ENCODE measurements at regions not wholly inside any gene's neighbourhood (a gene's known extent, or its start where the extent isn't known, plus 50 kb on each side); places are given as distances from the start of the nearest gene placed in this dataset.

DNA sequence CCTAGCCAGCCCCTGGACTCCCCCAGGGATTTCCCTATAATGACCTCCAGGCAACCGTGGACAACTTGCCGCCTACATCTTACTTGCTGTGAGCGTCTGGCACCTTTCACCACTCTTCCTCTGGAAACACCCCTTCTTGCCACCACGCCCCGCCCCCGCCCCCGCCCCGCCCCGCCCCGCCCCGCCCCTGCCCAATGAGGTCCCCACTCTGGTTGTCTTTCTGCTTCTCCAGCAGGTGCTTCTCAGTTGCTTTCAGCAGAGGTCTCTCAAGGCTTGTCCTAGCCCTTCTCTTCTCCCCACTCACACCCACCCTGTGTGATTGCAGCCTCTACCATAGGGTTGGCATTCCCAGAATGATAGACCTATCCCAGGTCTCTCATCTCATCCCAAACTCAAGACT is 214.5 kb downstream of the EN1 start:
- no peaks in the 10 kb centered on the region for H3K4me1 ChIP-seq (ENCODE audit: control insufficient read depth in 1 of 2, insufficient read depth in 2 of 2, low read length in 2 of 2)
- H3K4me3 ChIP-seq (ENCODE audit: low read depth in 1 of 2, low read length in 2 of 2), result no peak overlapping the region
- no peaks in the 10 kb centered on the region for H3K36me3 ChIP-seq (ENCODE audit: control insufficient read depth in 1 of 2, insufficient read depth in 2 of 2, low read length in 2 of 2)
- H3K9me3 ChIP-seq (ENCODE audit: control insufficient read depth in 1 of 2, low read length in 2 of 2), result no peaks in the 10 kb centered on the region
- H3K27me3 ChIP-seq (ENCODE audit: control insufficient read depth in 1 of 2, insufficient read depth in 2 of 2, low read length in 2 of 2), result no peaks in the 10 kb centered on the region
- no peak overlapping the region for H3K27ac ChIP-seq (ENCODE audit: low read depth, low read length)
- no peak overlapping the region for H3K9ac ChIP-seq (ENCODE audit: low read depth in 1 of 2, low read length in 2 of 2)

- Histone ChIP-seq H3K36me3 (ENCODE audit: control insufficient read depth in 1 of 2, insufficient read depth in 2 of 2, low read length in 2 of 2) (no peaks in the 10 kb centered on the region), H3K27me3 (ENCODE audit: control insufficient read depth in 1 of 2, insufficient read depth in 2 of 2, low read length in 2 of 2) (no peaks in the 10 kb centered on the region), H3K9ac (ENCODE audit: low read depth in 1 of 2, low read length in 2 of 2) (no peak overlapping the region), H3K9me3 (ENCODE audit: control insufficient read depth in 1 of 2, low read length in 2 of 2) (no peaks in the 10 kb centered on the region), H3K4me1 (ENCODE audit: control insufficient read depth in 1 of 2, insufficient read depth in 2 of 2, low read length in 2 of 2) (no peaks in the 10 kb centered on the region), H3K4me3 (ENCODE audit: low read depth in 1 of 2, low read length in 2 of 2) (no peak overlapping the region), H3K27ac (ENCODE audit: low read depth, low read length) (no peak overlapping the region)
Measured at GRCh38 chr2:118627156-118627555, 220.3 kb downstream of the EN1 start.

DNA sequence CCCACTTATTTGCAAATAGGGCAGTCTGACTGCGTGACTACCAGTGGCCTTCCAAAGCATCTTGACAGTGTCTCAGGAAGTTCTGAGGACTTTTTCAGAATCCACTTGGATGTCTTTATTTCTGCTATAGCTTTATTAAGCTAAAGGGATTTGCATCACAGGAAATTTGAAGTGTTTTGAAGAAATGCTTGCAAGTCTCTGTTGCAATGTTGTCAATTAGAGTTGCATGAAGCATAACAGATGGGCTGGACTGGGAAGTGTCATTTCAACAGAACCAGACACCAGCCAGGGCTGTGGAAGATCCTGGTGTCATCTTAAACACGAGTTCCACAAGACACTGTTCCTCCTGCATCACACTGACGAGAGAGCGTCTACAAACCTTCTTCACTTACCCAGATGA is 224.5 kb downstream of the EN1 start:
- Histone ChIP-seq H3K9me3 (ENCODE audit: control insufficient read depth in 1 of 2, low read length in 2 of 2) (no peaks in the 10 kb centered on the region), H3K36me3 (ENCODE audit: control insufficient read depth in 1 of 2, insufficient read depth in 2 of 2, low read length in 2 of 2) (no peaks in the 10 kb centered on the region), H3K9ac (ENCODE audit: low read depth in 1 of 2, low read length in 2 of 2) (no peak overlapping the region), H3K4me3 (ENCODE audit: low read depth in 1 of 2, low read length in 2 of 2) (no peak overlapping the region), H3K27ac (ENCODE audit: low read depth, low read length) (no peak overlapping the region), H3K27me3 (ENCODE audit: control insufficient read depth in 1 of 2, insufficient read depth in 2 of 2, low read length in 2 of 2) (no peaks in the 10 kb centered on the region), H3K4me1 (ENCODE audit: control insufficient read depth in 1 of 2, insufficient read depth in 2 of 2, low read length in 2 of 2) (no peaks in the 10 kb centered on the region)

DNA sequence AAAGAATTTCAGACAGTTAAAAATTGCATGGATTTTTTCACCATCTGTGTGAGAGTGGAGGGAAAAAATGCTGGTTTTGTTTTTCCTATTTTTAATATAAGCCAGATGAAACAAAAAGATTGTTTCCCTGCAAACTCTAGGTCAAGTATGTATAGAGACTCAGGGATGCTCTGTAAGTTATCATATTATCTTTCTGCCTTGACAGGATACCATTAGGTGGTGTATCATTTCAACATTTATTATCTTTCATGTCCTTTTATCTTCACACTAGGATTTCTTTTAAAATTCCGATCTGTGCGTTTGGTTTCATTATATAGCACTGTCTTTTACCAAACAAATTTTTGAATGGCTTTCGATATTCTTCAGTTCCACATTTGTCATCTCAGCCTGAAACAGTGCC is 225.3 kb downstream of the EN1 start:
- Histone ChIP-seq H3K27ac (ENCODE audit: low read depth, low read length) (no peak overlapping the region), H3K9ac (ENCODE audit: low read depth in 1 of 2, low read length in 2 of 2) (no peak overlapping the region), H3K9me3 (ENCODE audit: control insufficient read depth in 1 of 2, low read length in 2 of 2) (no peaks in the 10 kb centered on the region), H3K4me3 (ENCODE audit: low read depth in 1 of 2, low read length in 2 of 2) (no peak overlapping the region), H3K36me3 (ENCODE audit: control insufficient read depth in 1 of 2, insufficient read depth in 2 of 2, low read length in 2 of 2) (no peaks in the 10 kb centered on the region), H3K27me3 (ENCODE audit: control insufficient read depth in 1 of 2, insufficient read depth in 2 of 2, low read length in 2 of 2) (no peaks in the 10 kb centered on the region), H3K4me1 (ENCODE audit: control insufficient read depth in 1 of 2, insufficient read depth in 2 of 2, low read length in 2 of 2) (no peaks in the 10 kb centered on the region)

GRCh38 chr2:118618279-118618678 is 229.2 kb downstream of the EN1 start:
- H3K4me1 ChIP-seq (ENCODE audit: control insufficient read depth in 1 of 2, insufficient read depth in 2 of 2, low read length in 2 of 2), result peaks cover 4 to 9% of the 10 kb centered on the region in 2 donors

GRCh38 chr2:118616432-118616831 is 231.0 kb downstream of the EN1 start:
- H3K4me3 ChIP-seq (ENCODE audit: low read depth in 1 of 2, low read length in 2 of 2), result no peak overlapping the region
- no peak overlapping the region for H3K27ac ChIP-seq (ENCODE audit: low read depth, low read length)
- no peaks in the 10 kb centered on the region for H3K9me3 ChIP-seq (ENCODE audit: control insufficient read depth in 1 of 2, low read length in 2 of 2)
- H3K27me3 ChIP-seq (ENCODE audit: control insufficient read depth in 1 of 2, insufficient read depth in 2 of 2, low read length in 2 of 2), result no peaks in the 10 kb centered on the region
- H3K9ac ChIP-seq (ENCODE audit: low read depth in 1 of 2, low read length in 2 of 2), result no peak overlapping the region
- no peaks in the 10 kb centered on the region for H3K36me3 ChIP-seq (ENCODE audit: control insufficient read depth in 1 of 2, insufficient read depth in 2 of 2, low read length in 2 of 2)
- H3K4me1 ChIP-seq (ENCODE audit: control insufficient read depth in 1 of 2, insufficient read depth in 2 of 2, low read length in 2 of 2), result peaks cover 4 to 15% of the 10 kb centered on the region in 2 donors

More at GRCh38 chr2:118618279-118618678, 229.2 kb downstream of the EN1 start:
- Histone ChIP-seq H3K27me3 (ENCODE audit: control insufficient read depth in 1 of 2, insufficient read depth in 2 of 2, low read length in 2 of 2) (no peaks in the 10 kb centered on the region), H3K9ac (ENCODE audit: low read depth in 1 of 2, low read length in 2 of 2) (no peak overlapping the region), H3K9me3 (ENCODE audit: control insufficient read depth in 1 of 2, low read length in 2 of 2) (no peaks in the 10 kb centered on the region), H3K36me3 (ENCODE audit: control insufficient read depth in 1 of 2, insufficient read depth in 2 of 2, low read length in 2 of 2) (no peaks in the 10 kb centered on the region), H3K4me3 (ENCODE audit: low read depth in 1 of 2, low read length in 2 of 2) (no peak overlapping the region), H3K27ac (ENCODE audit: low read depth, low read length) (no peak overlapping the region)

DNA sequence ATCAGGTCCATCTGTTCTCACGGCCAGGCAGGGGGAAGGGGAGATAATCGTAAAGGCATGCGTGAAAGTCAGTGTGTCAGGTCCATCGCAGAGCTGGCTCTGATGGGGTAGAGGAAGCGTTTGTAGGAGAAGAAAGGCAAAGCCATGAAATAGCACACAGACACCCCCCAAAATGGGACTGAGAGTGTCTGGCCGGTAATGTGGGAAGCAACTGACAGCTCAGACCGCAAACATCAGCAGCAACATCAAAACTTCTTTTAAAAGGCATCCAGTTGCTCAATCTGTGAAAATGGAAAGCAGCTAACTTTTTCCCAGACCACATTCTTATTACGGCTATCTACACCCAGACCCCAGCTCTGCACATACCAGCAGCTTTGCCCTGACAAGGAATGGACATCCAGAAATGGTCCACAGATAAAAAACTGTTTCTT is 232.6 kb downstream of the EN1 start:
- Histone ChIP-seq H3K4me1 (ENCODE audit: control insufficient read depth in 1 of 2, insufficient read depth in 2 of 2, low read length in 2 of 2) (peaks cover 4 to 15% of the 10 kb centered on the region in 2 donors), H3K9ac (ENCODE audit: low read depth in 1 of 2, low read length in 2 of 2) (no peak overlapping the region), H3K27me3 (ENCODE audit: control insufficient read depth in 1 of 2, insufficient read depth in 2 of 2, low read length in 2 of 2) (no peaks in the 10 kb centered on the region), H3K9me3 (ENCODE audit: control insufficient read depth in 1 of 2, low read length in 2 of 2) (no peaks in the 10 kb centered on the region), H3K27ac (ENCODE audit: low read depth, low read length) (no peak overlapping the region), H3K4me3 (ENCODE audit: low read depth in 1 of 2, low read length in 2 of 2) (no peak overlapping the region), H3K36me3 (ENCODE audit: control insufficient read depth in 1 of 2, insufficient read depth in 2 of 2, low read length in 2 of 2) (no peaks in the 10 kb centered on the region)

- H3K4me3 ChIP-seq (ENCODE audit: low read depth in 1 of 2, low read length in 2 of 2), result no peak overlapping the region
- no peaks in the 10 kb centered on the region for H3K27me3 ChIP-seq (ENCODE audit: control insufficient read depth in 1 of 2, insufficient read depth in 2 of 2, low read length in 2 of 2)
- H3K27ac ChIP-seq (ENCODE audit: low read depth, low read length), result no peak overlapping the region
- no peaks in the 10 kb centered on the region for H3K9me3 ChIP-seq (ENCODE audit: control insufficient read depth in 1 of 2, low read length in 2 of 2)
- H3K36me3 ChIP-seq (ENCODE audit: control insufficient read depth in 1 of 2, insufficient read depth in 2 of 2, low read length in 2 of 2), result no peaks in the 10 kb centered on the region
- no peak overlapping the region for H3K9ac ChIP-seq (ENCODE audit: low read depth in 1 of 2, low read length in 2 of 2)
- peaks cover 4 to 15% of the 10 kb centered on the region in 2 donors for H3K4me1 ChIP-seq (ENCODE audit: control insufficient read depth in 1 of 2, insufficient read depth in 2 of 2, low read length in 2 of 2)
Measured at GRCh38 chr2:118613737-118614136, 233.7 kb downstream of the EN1 start.

GRCh38 chr2:118611691-118612090 is 235.8 kb downstream of the EN1 start:
- H3K9ac ChIP-seq (ENCODE audit: low read depth in 1 of 2, low read length in 2 of 2), result no peak overlapping the region
- H3K9me3 ChIP-seq (ENCODE audit: control insufficient read depth in 1 of 2, low read length in 2 of 2), result no peaks in the 10 kb centered on the region
- no peaks in the 10 kb centered on the region for H3K36me3 ChIP-seq (ENCODE audit: control insufficient read depth in 1 of 2, insufficient read depth in 2 of 2, low read length in 2 of 2)
- no peak overlapping the region for H3K27ac ChIP-seq (ENCODE audit: low read depth, low read length)
- H3K4me3 ChIP-seq (ENCODE audit: low read depth in 1 of 2, low read length in 2 of 2), result no peak overlapping the region
- H3K27me3 ChIP-seq (ENCODE audit: control insufficient read depth in 1 of 2, insufficient read depth in 2 of 2, low read length in 2 of 2), result no peaks in the 10 kb centered on the region
- peaks cover 4 to 15% of the 10 kb centered on the region in 2 donors for H3K4me1 ChIP-seq (ENCODE audit: control insufficient read depth in 1 of 2, insufficient read depth in 2 of 2, low read length in 2 of 2)

GRCh38 chr2:118609138-118609537 is 238.3 kb downstream of the EN1 start:
- H3K4me1 ChIP-seq (ENCODE audit: control insufficient read depth in 1 of 2, insufficient read depth in 2 of 2, low read length in 2 of 2), result peaks cover under 1 to 16% of the 10 kb centered on the region in 2 donors
- H3K27ac ChIP-seq (ENCODE audit: low read depth, low read length), result no peak overlapping the region
- no peak overlapping the region for H3K9ac ChIP-seq (ENCODE audit: low read depth in 1 of 2, low read length in 2 of 2)
- H3K27me3 ChIP-seq (ENCODE audit: control insufficient read depth in 1 of 2, insufficient read depth in 2 of 2, low read length in 2 of 2), result no peaks in the 10 kb centered on the region
- H3K36me3 ChIP-seq (ENCODE audit: control insufficient read depth in 1 of 2, insufficient read depth in 2 of 2, low read length in 2 of 2), result no peaks in the 10 kb centered on the region
- no peaks in the 10 kb centered on the region for H3K9me3 ChIP-seq (ENCODE audit: control insufficient read depth in 1 of 2, low read length in 2 of 2)
- H3K4me3 ChIP-seq (ENCODE audit: low read depth in 1 of 2, low read length in 2 of 2), result no peak overlapping the region

- H3K27me3 ChIP-seq (ENCODE audit: control insufficient read depth in 1 of 2, insufficient read depth in 2 of 2, low read length in 2 of 2), result no peaks in the 10 kb centered on the region
- H3K4me1 ChIP-seq (ENCODE audit: control insufficient read depth in 1 of 2, insufficient read depth in 2 of 2, low read length in 2 of 2), result peaks cover 5 to 6% of the 10 kb centered on the region in 2 donors
- no peaks in the 10 kb centered on the region for H3K9me3 ChIP-seq (ENCODE audit: control insufficient read depth in 1 of 2, low read length in 2 of 2)
- H3K27ac ChIP-seq (ENCODE audit: low read depth, low read length), result no peak overlapping the region
- H3K4me3 ChIP-seq (ENCODE audit: low read depth in 1 of 2, low read length in 2 of 2), result no peak overlapping the region
- H3K9ac ChIP-seq (ENCODE audit: low read depth in 1 of 2, low read length in 2 of 2), result no peak overlapping the region
- no peaks in the 10 kb centered on the region for H3K36me3 ChIP-seq (ENCODE audit: control insufficient read depth in 1 of 2, insufficient read depth in 2 of 2, low read length in 2 of 2)
Measured at GRCh38 chr2:118607641-118608040, 239.8 kb downstream of the EN1 start.
